Adrenal gland (tissue), 9 donors: ENCODE measurements at regions not wholly inside any gene's neighbourhood (a gene's known extent, or its start where the extent isn't known, plus 50 kb on each side); places are given as distances from the start of the nearest gene placed in this dataset.

ENCODE experiments used
- DNase-seq, 7 donors: peaks; one replicate each; pipeline ENCODE4 v3.0.0-alpha.2; 2019 to 2020
- H3K27ac ChIP-seq, 5 donors: fragments of 200-600 bp; sonication (generic) in 4 of 5; 1 replicate in 3 of 5; 2 replicates in 2 of 5; pipeline versions ENCODE4 v1.5.1 to v1.8.0; 2016 to 2020; ENCODE audit warnings: mild to moderate bottlenecking in 1 of 5
- H3K27me3 ChIP-seq: fragments of 200-600 bp; 2 replicates; pipeline ENCODE4 v1.8.0; 2021
- H3K36me3 ChIP-seq, 2 donors: fragments of 200-600 bp; replicated peaks in 1 of 2; 1 replicate in 1 of 2; 2 replicates in 1 of 2; pipeline versions ENCODE4 v1.5.1 to v1.8.0; 2018 to 2022
- H3K4me1 ChIP-seq, 2 donors: fragments of 200-600 bp; replicated peaks in 1 of 2; 1 replicate in 1 of 2; 2 replicates in 1 of 2; pipeline versions ENCODE4 v1.5.1 to v1.8.0; 2018 to 2021
- H3K4me3 ChIP-seq, 4 donors: fragments of 200-600 bp; sonication (generic) in 3 of 4; one replicate each; pipeline ENCODE4 v1.5.1; 2016 to 2018
- H3K9me3 ChIP-seq, 3 donors: fragments of 200-600 bp; sonication (generic) in 1 of 3; replicated peaks in 1 of 3; 1 replicate in 2 of 3; 2 replicates in 1 of 3; pipeline versions ENCODE4 v1.5.1 to v1.8.0; 2016 to 2021
- POLR2A ChIP-seq, 2 donors: fragments of 450-650 bp; IDR thresholded peaks; one replicate each; pipeline ENCODE4 v1.6.1; 2017; ENCODE audit warnings: antibody characterized with exemption in 2 of 2, mild to moderate bottlenecking in 2 of 2, moderate library complexity in 1 of 2
- WGBS, 4 donors: extraction: QIAGEN DNeasy Blood & Tissue Kit in 2 of 4; methylation state at CpG; one replicate each; pipeline versions ENCODE4 v1.1.5 to v1.1.7; 2013 to 2017; 5-methylcytosine and 5-hydroxymethylcytosine counted together
- intact Hi-C, 2 donors: fragments of 100-400 bp; cut with DNase I; formaldehyde crosslinking; loops; one replicate each; pipeline versions ENCODE4 v1.14.1 to v1.15.0; 2022 to 2023
- TF ChIP-seq, protein P1 (sequence below), 6 experiments: fragments of 450-650 bp in 4 of 6; fragments of 200-600 bp in 2 of 6; sonication (generic) in 1 of 6; IDR thresholded peaks; 1 replicate in 5 of 6; 2 replicates in 1 of 6; pipeline versions ENCODE4 v1.5.1 to v1.8.0; 2016 to 2021; ENCODE audit warnings: antibody characterized with exemption in 6 of 6, mild to moderate bottlenecking in 2 of 6, moderate library complexity in 1 of 6
- donor health status: healthy with polysubstance abuse.
- donor health status: Bipolar disorder and iron deficiency.
- donor health status: DM: yes; HTN: yes; CAD: no.
- donor health status: DM: no; HTN: no; CAD: no.
- donor health status: DM: no; HTN: no; CAD: no.

GRCh38 chr14:89684139-89684538 lies 267.1 kb upstream of the FOXN3 start:
- no peaks in the 10 kb centered on the region for H3K27me3 ChIP-seq
- no peak overlapping the region for H3K4me3 ChIP-seq
- no peaks in the 10 kb centered on the region for H3K4me1 ChIP-seq
- H3K27ac ChIP-seq: no peak overlapping the region
- intact Hi-C loops: no loop called here
- WGBS, 4 donors: 88 to 94% (median 91%) methylated on average over 4 of the region's 4 CpGs
- DNase-seq: no peak
- H3K36me3 ChIP-seq: no peaks in the 10 kb centered on the region
- TF ChIP-seq, protein P1, sequence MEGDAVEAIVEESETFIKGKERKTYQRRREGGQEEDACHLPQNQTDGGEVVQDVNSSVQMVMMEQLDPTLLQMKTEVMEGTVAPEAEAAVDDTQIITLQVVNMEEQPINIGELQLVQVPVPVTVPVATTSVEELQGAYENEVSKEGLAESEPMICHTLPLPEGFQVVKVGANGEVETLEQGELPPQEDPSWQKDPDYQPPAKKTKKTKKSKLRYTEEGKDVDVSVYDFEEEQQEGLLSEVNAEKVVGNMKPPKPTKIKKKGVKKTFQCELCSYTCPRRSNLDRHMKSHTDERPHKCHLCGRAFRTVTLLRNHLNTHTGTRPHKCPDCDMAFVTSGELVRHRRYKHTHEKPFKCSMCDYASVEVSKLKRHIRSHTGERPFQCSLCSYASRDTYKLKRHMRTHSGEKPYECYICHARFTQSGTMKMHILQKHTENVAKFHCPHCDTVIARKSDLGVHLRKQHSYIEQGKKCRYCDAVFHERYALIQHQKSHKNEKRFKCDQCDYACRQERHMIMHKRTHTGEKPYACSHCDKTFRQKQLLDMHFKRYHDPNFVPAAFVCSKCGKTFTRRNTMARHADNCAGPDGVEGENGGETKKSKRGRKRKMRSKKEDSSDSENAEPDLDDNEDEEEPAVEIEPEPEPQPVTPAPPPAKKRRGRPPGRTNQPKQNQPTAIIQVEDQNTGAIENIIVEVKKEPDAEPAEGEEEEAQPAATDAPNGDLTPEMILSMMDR (IDR thresholded peaks at IDR 0.05): no peak
- TF ChIP-seq POLR2A (IDR thresholded peaks at IDR 0.05): no peak
- H3K9me3 ChIP-seq: no peaks in the 10 kb centered on the region

DNA sequence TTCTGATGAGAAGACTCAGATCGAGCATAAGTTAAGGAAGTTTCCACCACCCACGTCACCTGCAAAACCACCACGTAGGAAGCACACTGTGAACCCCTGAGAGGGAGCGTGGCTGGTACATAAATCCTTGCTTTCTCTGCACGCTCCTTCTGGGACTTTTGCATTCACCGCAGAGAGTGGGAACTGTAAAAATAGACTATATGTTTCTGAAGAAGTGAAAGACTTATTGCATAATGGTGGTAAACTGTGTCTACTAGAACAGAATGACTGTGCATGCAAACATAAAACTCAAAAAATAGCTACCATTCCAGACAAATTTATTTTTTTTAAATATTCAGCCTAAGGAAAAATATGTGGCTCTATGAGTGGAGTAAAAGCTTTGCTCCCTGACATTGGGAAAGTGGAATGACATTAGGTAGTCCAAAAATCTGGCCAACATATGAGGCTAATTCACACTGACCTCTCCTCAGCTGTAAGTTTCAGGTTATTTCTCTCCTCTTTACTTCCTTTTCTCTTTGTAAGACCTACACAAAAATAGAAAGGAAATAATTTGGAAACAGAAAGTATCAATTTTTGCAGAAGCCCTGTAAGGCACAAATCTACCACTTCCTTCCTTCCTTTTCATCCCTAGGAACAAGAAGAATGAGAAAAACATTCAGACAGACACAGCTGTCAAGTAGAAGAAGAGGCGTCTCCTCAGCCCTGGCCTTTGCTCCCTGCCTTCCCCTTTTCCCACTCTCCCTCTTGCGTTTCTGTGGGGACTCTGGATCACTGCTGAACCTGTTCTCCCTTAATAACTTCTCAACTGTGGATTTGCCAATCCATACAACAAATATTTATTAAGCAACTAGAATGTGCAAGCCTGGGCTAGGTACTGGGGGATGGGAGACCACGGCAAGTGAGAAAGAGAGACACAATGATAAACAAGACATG lies 264.3 kb upstream of the FOXN3 start:
- peak in 3 of 7 donors; percentile 15 to 60 (median 38) for DNase-seq
- Histone ChIP-seq H3K36me3 (no peaks in the 10 kb centered on the region), H3K27ac (peak overlapping the region in 3 of 5 donors; percentile 3 to 65 (median 31)), H3K4me1 (no peaks in the 10 kb centered on the region), H3K27me3 (no peaks in the 10 kb centered on the region), H3K9me3 (no peaks in the 10 kb centered on the region), H3K4me3 (no peak overlapping the region)
- intact Hi-C loops: no loop called here
- WGBS, 4 donors: 64 to 67% (median 66%) methylated on average over 9 of the region's 9 CpGs
- TF ChIP-seq POLR2A (IDR thresholded peaks at IDR 0.05): no peak
- TF ChIP-seq, protein P1 (IDR thresholded peaks at IDR 0.05): no peak

DNA sequence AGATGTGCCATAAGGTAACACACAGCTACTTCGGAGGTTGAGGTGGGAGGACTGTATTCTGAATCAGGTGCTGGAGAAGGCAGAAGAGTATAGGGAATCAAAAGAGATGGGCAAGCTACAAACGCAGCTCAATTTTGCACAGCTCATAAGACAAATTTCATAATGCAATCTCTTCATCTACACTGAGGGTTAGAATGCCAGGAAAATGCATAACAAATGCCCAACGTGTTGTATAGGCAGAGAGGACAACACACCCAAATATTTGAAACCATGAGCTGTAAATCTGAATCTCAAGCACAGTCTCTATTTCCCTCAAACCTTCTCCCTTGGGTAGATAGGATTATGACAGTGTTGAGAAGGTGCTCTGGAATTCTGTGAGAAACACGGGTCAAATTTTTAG lies 263.1 kb upstream of the FOXN3 start:
- Histone ChIP-seq H3K27ac (no peak overlapping the region), H3K36me3 (no peaks in the 10 kb centered on the region), H3K4me1 (no peaks in the 10 kb centered on the region), H3K27me3 (no peaks in the 10 kb centered on the region), H3K9me3 (no peaks in the 10 kb centered on the region), H3K4me3 (no peak overlapping the region)
- intact Hi-C loops: no loop called here
- no peak for TF ChIP-seq POLR2A (IDR thresholded peaks at IDR 0.05)
- TF ChIP-seq, protein P1 (IDR thresholded peaks at IDR 0.05): no peak
- no peak for DNase-seq
- WGBS, 4 donors: 67 to 72% (median 69%) methylated on average over 4 of the region's 4 CpGs

- Histone ChIP-seq H3K27me3 (no peaks in the 10 kb centered on the region), H3K4me3 (no peak overlapping the region), H3K4me1 (no peaks in the 10 kb centered on the region), H3K36me3 (no peaks in the 10 kb centered on the region), H3K9me3 (no peaks in the 10 kb centered on the region), H3K27ac (no peak overlapping the region)
- DNase-seq: no peak
- TF ChIP-seq, protein P1 (IDR thresholded peaks at IDR 0.05): no peak
- TF ChIP-seq POLR2A (IDR thresholded peaks at IDR 0.05): no peak
- intact Hi-C loops: no loop called here
- WGBS, 4 donors: 57 to 81% (median 77%) methylated on average over 2 of the region's 2 CpGs
Observed at GRCh38 chr14:89678768-89679167, 261.7 kb upstream of the FOXN3 start.
